SK-N-SH treated with all-trans-retinoic acid at 6 μM for 48 hours (cell line): ENCODE measurements at regions not wholly inside any gene's neighbourhood (a gene's known extent, or its start where the extent isn't known, plus 50 kb on each side); places are given as distances from the start of the nearest gene placed in this dataset.
"Not testable (repeated sequence)": the region's sequence is repeated elsewhere in the genome, so short reads cannot be mapped to it uniquely, and the experiment has no call there.

Experiments
- ARNTL ChIP-seq: fragments of 450-650 bp; formaldehyde crosslinking; IDR thresholded peaks from 2 replicates; pipeline ENCODE4 v1.5.0; 2020; ENCODE audit warnings: low read depth, mild to moderate bottlenecking, moderate library complexity, borderline replicate concordance
- ESRRG ChIP-seq: fragments of 250-450 bp; sonication (Bioruptor Pico); IDR thresholded peaks from 2 replicates; pipeline ENCODE4 v1.6.1; 2021; ENCODE audit warnings: mild to moderate bottlenecking
- GLIS3 ChIP-seq: fragments of 250-450 bp; sonication (Bioruptor Pico); IDR thresholded peaks from 2 replicates; pipeline ENCODE4 v1.5.0; 2020; ENCODE audit warnings: mild to moderate bottlenecking, moderate library complexity
- PATZ1 ChIP-seq: fragments of 250-450 bp; sonication (Bioruptor Pico); IDR thresholded peaks from 2 replicates; pipeline ENCODE4 v1.8.0; 2020; ENCODE audit warnings: mild to moderate bottlenecking, moderate library complexity, borderline replicate concordance
- RARB ChIP-seq: fragments of 250-450 bp; sonication (Bioruptor Pico); IDR thresholded peaks from 2 replicates; pipeline ENCODE4 v1.8.0; 2021; ENCODE audit warnings: mild to moderate bottlenecking, moderate library complexity
- TCF4 ChIP-seq: fragments of 250-450 bp; sonication (Bioruptor Pico); IDR thresholded peaks from 2 replicates; pipeline ENCODE4 v1.8.0; 2021; ENCODE audit warnings: mild to moderate bottlenecking, moderate library complexity, borderline replicate concordance
- ZC3H10 ChIP-seq: fragments of 250-450 bp; sonication (Bioruptor Pico); IDR thresholded peaks from 2 replicates; pipeline ENCODE4 v1.5.1; 2021; ENCODE audit warnings: mild to moderate bottlenecking, moderate library complexity
- ZFP3 ChIP-seq: fragments of 250-450 bp; sonication (Bioruptor Pico); IDR thresholded peaks from 2 replicates; pipeline ENCODE4 v1.5.0; 2020; ENCODE audit warnings: mild to moderate bottlenecking, moderate library complexity
- ZFP30 ChIP-seq: fragments of 450-650 bp; formaldehyde crosslinking; IDR thresholded peaks from 2 replicates; pipeline ENCODE4 v1.5.0; 2022; ENCODE audit warnings: mild to moderate bottlenecking, moderate library complexity
- ZNF565 ChIP-seq: fragments of 450-650 bp; formaldehyde crosslinking; conservative IDR thresholded peaks from 2 replicates; pipeline ENCODE4 v1.5.0; 2020; ENCODE audit warnings: low read depth, mild to moderate bottlenecking, moderate library complexity
- ZNF70 ChIP-seq: fragments of 450-650 bp; formaldehyde crosslinking; IDR thresholded peaks from 2 replicates; pipeline ENCODE4 v1.5.0; 2020; ENCODE audit warnings: mild to moderate bottlenecking, moderate library complexity
- ZNF8 ChIP-seq: fragments of 450-650 bp; formaldehyde crosslinking; IDR thresholded peaks from 2 replicates; pipeline ENCODE4 v1.5.0; 2020; ENCODE audit warnings: mild to moderate bottlenecking, moderate library complexity

DNA sequence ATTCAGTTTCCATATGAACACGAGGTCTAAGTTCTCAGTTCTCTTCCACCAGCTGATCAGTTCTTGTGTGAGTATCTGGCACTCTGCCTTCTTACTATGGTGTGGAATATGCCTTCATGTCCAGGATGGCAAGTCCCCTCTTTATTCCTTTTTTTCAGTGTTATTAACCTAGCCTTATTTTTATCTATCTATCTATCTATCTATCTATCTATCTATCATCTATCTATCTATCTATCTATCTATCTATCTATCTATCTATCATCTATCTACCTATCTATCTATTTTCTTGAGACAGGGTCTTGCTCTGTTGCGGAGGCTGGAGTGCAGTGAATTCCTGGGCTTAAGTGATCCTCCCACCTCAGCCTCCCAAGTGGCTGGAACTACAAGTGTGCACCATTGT, 329.2 kb upstream of the TNRC6C start:
- not testable (repeated sequence) for TF ChIP-seq ZNF70 (CRISPR knock-in tag); PATZ1 (CRISPR knock-in tag); ARNTL (CRISPR knock-in tag); TCF4 (CRISPR knock-in tag); ZFP3 (CRISPR knock-in tag); ESRRG (CRISPR knock-in tag); ZNF8 (CRISPR knock-in tag); ZNF565 (CRISPR knock-in tag); ZC3H10 (CRISPR knock-in tag); GLIS3 (CRISPR knock-in tag); RARB; ZFP30 (CRISPR knock-in tag)
